SK-N-MC (cell line): ENCODE measurements at regions not wholly inside any gene's neighbourhood (a gene's known extent, or its start where the extent isn't known, plus 50 kb on each side); places are given as distances from the start of the nearest gene placed in this dataset.

ENCODE experiments used
- EZH2 ChIP-seq: fragments of 200-600 bp; sonication (generic); IDR thresholded peaks from one replicate; pipeline ENCODE4 v1.6.1; 2017; ENCODE audit warnings: antibody characterized with exemption
- POLR2AphosphoS5 ChIP-seq: IDR thresholded peaks from 2 replicates; pipeline ENCODE4 v1.6.1; 2012; ENCODE audit warnings: mild to moderate bottlenecking, low read depth, low read length, borderline replicate concordance

- TF ChIP-seq POLR2AphosphoS5 = no peak
- TF ChIP-seq EZH2 = no peak
These were observed 656.0 kb upstream of the GRM7 start for GRCh38 chr3:6204891-6205290.
